HepG2 (cell line): ENCODE measurements at regions not wholly inside any gene's neighbourhood (a gene's known extent, or its start where the extent isn't known, plus 50 kb on each side); places are given as distances from the start of the nearest gene placed in this dataset.

Experiments
- ATAC-seq: fragments of 200-7000 bp; cut with Tn5 transposase; 3 replicates; pipeline ENCODE4 v1.9.1; 2020; ENCODE audit warnings: mild to moderate bottlenecking, moderate library complexity
- BruUV-seq: library from RNA; stranded (reverse); fragments of 400-500 nt; replicated peaks from 2 replicates; lab custom pipeline; 2021; lab: Mats Ljungman, UMichigan
- CTCF ChIA-PET: fragments of 300-600 bp; formaldehyde crosslinking; extraction: SDS; loops from one replicate; lab custom pipeline; 2021; ENCODE audit warnings: low total read pairs, inconsistent platforms, low intra/inter-chr PET ratio; lab: Yijun Ruan, JAX
- POLR2A ChIA-PET: fragments of 350-600 bp; sonication (Branson Sonifier 250); formaldehyde crosslinking; loops from one replicate; lab custom pipeline; 2020; ENCODE audit warnings: antibody characterized with exemption, inconsistent platforms; lab: Yijun Ruan, JAX
- DNase-seq: peaks from one replicate; pipeline ENCODE4 v3.0.0-alpha.2; 2015; ENCODE audit warnings: low spot score
- FAIRE-seq: peaks from 3 replicates; lab custom pipeline; 2011; peaks lifted over from hg19 to GRCh38; lab: Jason Lieb, UNC
- H2AFZ ChIP-seq: one replicate; pipeline ENCODE4 v1.6.1; 2011; ENCODE audit warnings: low read length, inconsistent platforms
- H3K27ac ChIP-seq: fragments of 300-600 bp; 3 replicates; pipeline ENCODE4 v1.8.0; 2011; ENCODE audit warnings: mixed run types, mild to moderate bottlenecking, mixed read lengths, low read length, inconsistent platforms; ENCODE audit not compliant: insufficient read depth; ENCODE audit errors: extremely low read length
- H3K27me3 ChIP-seq, 2 experiments: fragments of 200-600 bp in 1 of 2; 2 replicates in 1 of 2; 3 replicates in 1 of 2; pipeline versions ENCODE4 v1.6.0 to v1.8.0; 2011; ENCODE audit warnings: low read length in 2 of 2, mild to moderate bottlenecking in 2 of 2, moderate library complexity in 2 of 2, inconsistent platforms in 1 of 2; ENCODE audit not compliant: insufficient read depth in 2 of 2, control insufficient read depth in 1 of 2
- H3K36me3 ChIP-seq, 2 experiments: fragments of 200-600 bp in 1 of 2; replicated peaks in 1 of 2; 2 replicates in 1 of 2; 3 replicates in 1 of 2; pipeline versions ENCODE4 v1.5.1 to v1.8.0; 2011; ENCODE audit warnings: low read length in 2 of 2, inconsistent platforms in 1 of 2; ENCODE audit not compliant: insufficient read depth in 2 of 2, control insufficient read depth in 1 of 2
- H3K4me1 ChIP-seq: 2 replicates; pipeline ENCODE4 v1.5.1; 2012; ENCODE audit warnings: low read length, inconsistent platforms; ENCODE audit not compliant: insufficient read depth
- H3K4me2 ChIP-seq: 2 replicates; pipeline ENCODE4 v1.6.0; 2011; ENCODE audit warnings: low read depth, low read length, inconsistent platforms
- H3K4me3 ChIP-seq, 3 experiments: fragments of 200-600 bp in 1 of 3; sonication (generic), shearing (Covaris generic) in 1 of 3; replicated peaks in 1 of 3; 2 replicates each; pipeline ENCODE4 v1.5.1; 2011 to 2016; ENCODE audit warnings: low read length in 3 of 3, inconsistent platforms in 2 of 3, low read depth in 2 of 3, mild to moderate bottlenecking in 2 of 3, control low read depth in 1 of 3, mixed read lengths in 1 of 3; ENCODE audit not compliant: insufficient read depth in 1 of 3
- H3K79me2 ChIP-seq: one replicate; pipeline ENCODE4 v1.6.1; 2011; ENCODE audit warnings: low read length, inconsistent platforms; ENCODE audit not compliant: insufficient read depth
- H3K9ac ChIP-seq: 2 replicates; pipeline ENCODE4 v1.6.0; 2011; ENCODE audit warnings: mild to moderate bottlenecking, low read depth, low read length, inconsistent platforms; ENCODE audit not compliant: insufficient read depth
- H3K9me3 ChIP-seq: 2 replicates; pipeline ENCODE4 v1.5.1; 2012; ENCODE audit warnings: mild to moderate bottlenecking, low read length
- H4K20me1 ChIP-seq: 2 replicates; pipeline ENCODE4 v1.6.0; 2011; ENCODE audit warnings: inconsistent platforms, mild to moderate bottlenecking, low read length, moderate library complexity; ENCODE audit not compliant: insufficient read depth
- ETS1 ChIP-seq: sonication (generic); formaldehyde crosslinking; IDR thresholded peaks from 2 replicates; pipeline ENCODE4 v1.4.0; 2020; ENCODE audit warnings: missing genetic modification reagents
- MEIS1 ChIP-seq: sonication (generic); formaldehyde crosslinking; IDR thresholded peaks from 2 replicates; pipeline ENCODE4 v1.9.0; 2021; ENCODE audit warnings: mild to moderate bottlenecking, missing genetic modification reagents, moderate library complexity, borderline replicate concordance
- PRDM4 ChIP-seq: sonication (generic); formaldehyde crosslinking; IDR thresholded peaks from 2 replicates; pipeline ENCODE4 v1.9.0; 2021; ENCODE audit warnings: missing genetic modification reagents, borderline replicate concordance
- SETDB1 ChIP-seq: sonication (generic); formaldehyde crosslinking; IDR thresholded peaks from 2 replicates; pipeline ENCODE4 v1.5.1; 2020; ENCODE audit warnings: missing genetic modification reagents, mild to moderate bottlenecking, borderline replicate concordance
- SMAD3 ChIP-seq: sonication (generic); formaldehyde crosslinking; IDR thresholded peaks from 2 replicates; pipeline ENCODE4 v1.4.0; 2020; ENCODE audit warnings: missing genetic modification reagents
- SP5 ChIP-seq: IDR thresholded peaks from 2 replicates; pipeline ENCODE4 v1.6.1; 2016; ENCODE audit warnings: low read depth, borderline replicate concordance
- SYNCRIP ChIP-seq: fragments of 200-400 bp; formaldehyde crosslinking; IDR thresholded peaks from 2 replicates; pipeline ENCODE4 v1.6.1; 2018; ENCODE audit warnings: mild to moderate bottlenecking, low read depth, low read length; ENCODE audit not compliant: insufficient read depth
- ZFP41 ChIP-seq: sonication (generic); formaldehyde crosslinking; IDR thresholded peaks from 2 replicates; pipeline ENCODE4 v1.4.0; 2020; ENCODE audit warnings: mild to moderate bottlenecking, missing genetic modification reagents, borderline replicate concordance
- ZNF337 ChIP-seq: sonication (generic); formaldehyde crosslinking; IDR thresholded peaks from 2 replicates; pipeline ENCODE4 v1.5.1; 2020; ENCODE audit warnings: missing genetic modification reagents, low read depth, mild to moderate bottlenecking, borderline replicate concordance
- ZNF34 ChIP-seq: sonication (generic); formaldehyde crosslinking; IDR thresholded peaks from 2 replicates; pipeline ENCODE4 v1.4.0; 2020; ENCODE audit warnings: mild to moderate bottlenecking, missing genetic modification reagents, borderline replicate concordance
- ZNF709 ChIP-seq: sonication (generic); formaldehyde crosslinking; IDR thresholded peaks from 2 replicates; pipeline ENCODE4 v1.5.0; 2020; ENCODE audit warnings: mild to moderate bottlenecking, missing genetic modification reagents
- ZNF710 ChIP-seq: sonication (generic); formaldehyde crosslinking; IDR thresholded peaks from 2 replicates; pipeline ENCODE4 v1.5.0; 2020; ENCODE audit warnings: mild to moderate bottlenecking, missing genetic modification reagents, borderline replicate concordance
- ZNF790 ChIP-seq: sonication (generic); formaldehyde crosslinking; IDR thresholded peaks from 2 replicates; pipeline ENCODE4 v1.8.0; 2022; ENCODE audit warnings: missing genetic modification reagents, mild to moderate bottlenecking, borderline replicate concordance
- ZNF883 ChIP-seq: sonication (generic); formaldehyde crosslinking; IDR thresholded peaks from 2 replicates; pipeline ENCODE4 v1.5.1; 2020; ENCODE audit warnings: mild to moderate bottlenecking, missing genetic modification reagents; ENCODE audit errors: not compliant biosample characterization
- WGBS: methylation state at CpG from one replicate; pipeline ENCODE4 v1.1.6; 2017; ENCODE audit warnings: low lambda C conversion rate; 5-methylcytosine and 5-hydroxymethylcytosine counted together
- in situ Hi-C: cut with HindIII; loops from 2 replicates; pipeline ENCODE4 v1.10.0; 2017; ENCODE audit warnings: low pct_unique_long_range_greater_than_20kb; ENCODE audit not compliant: extremely low pct_ligation_motif_present
- intact Hi-C: fragments of 100-400 bp; cut with micrococcal nuclease; formaldehyde crosslinking; loops from one replicate; pipeline ENCODE4 v1.10.0; 2022; ENCODE audit not compliant: unreplicated experiment

GRCh38 chr18:73942956-73943355 is 204.7 kb downstream of the FBXO15 start:
- Histone ChIP-seq H2AFZ (no peak overlapping the region), H3K27me3 (peaks cover 0 to 11% of the 10 kb centered on the region in 2 experiments; a peak in 1 of 5 replicates), H3K4me1 (no peaks in the 10 kb centered on the region), H3K4me3 (no peak overlapping the region), H3K27ac (no peak overlapping the region), H3K79me2 (no peaks in the 10 kb centered on the region), H3K9me3 (no peaks in the 10 kb centered on the region), H4K20me1 (no peaks in the 10 kb centered on the region), H3K36me3 (no peaks in the 10 kb centered on the region), H3K4me2 (no peak overlapping the region), H3K9ac (no peak overlapping the region)
- BruUV-seq = no TSS peak
- no peak for DNase-seq
- CTCF ChIA-PET = no interaction called here
- in situ Hi-C loops = no loop called here
- no peak for FAIRE-seq
- no peak for ATAC-seq
- intact Hi-C loops = no loop called here
- no peak for TF ChIP-seq SMAD3 (CRISPR knock-in tag)
- no peak for TF ChIP-seq ZNF709 (CRISPR knock-in tag)
- no peak for TF ChIP-seq SYNCRIP
- no peak for TF ChIP-seq ZFP41 (CRISPR knock-in tag)
- TF ChIP-seq SP5 = no peak
- TF ChIP-seq SETDB1 = no peak
- no peak for TF ChIP-seq ZNF710 (CRISPR knock-in tag)
- no peak for TF ChIP-seq ZNF883 (CRISPR knock-in tag)
- no peak for TF ChIP-seq ZNF34 (CRISPR knock-in tag)
- TF ChIP-seq PRDM4 (CRISPR knock-in tag) = no peak
- TF ChIP-seq MEIS1 (CRISPR knock-in tag) = no peak
- TF ChIP-seq ZNF790 = no peak
- TF ChIP-seq ZNF337 (CRISPR knock-in tag) = no peak
- no peak for TF ChIP-seq ETS1 (CRISPR knock-in tag)
- TF ChIP-seq, all 625 proteins: peak for 0
- POLR2A ChIA-PET = no interaction called here
- 8% methylated on average over 4 of the region's 4 CpGs for WGBS
